ENCODE measurements at regions not wholly inside any gene's neighbourhood (a gene's known extent, or its start where the extent isn't known, plus 50 kb on each side); places are given as distances from the start of the nearest gene placed in this dataset.

GRCh38 chr14:61140872-61141271 lies 140.3 kb downstream of the TMEM30B start:
- TF ChIP-seq POLR2A (IDR thresholded peaks at IDR 0.05) (no peak), CTCF (IDR thresholded peaks at IDR 0.05) (no peak), POLR2AphosphoS5 (IDR thresholded peaks at IDR 0.05) (no peak)
